Cardiac fibroblast (primary cell): ENCODE measurements at regions not wholly inside any gene's neighbourhood (a gene's known extent, or its start where the extent isn't known, plus 50 kb on each side); places are given as distances from the start of the nearest gene placed in this dataset.

Experiments
- DNase-seq, 2 donors: peaks; one replicate each; pipeline versions ENCODE4 v3.0.0 to v3.0.0-alpha.2; 2010; ENCODE audit warnings: low read depth in 2 of 2
- H3K4me3 ChIP-seq, 2 donors: replicated peaks in 1 of 2; 1 replicate in 1 of 2; 2 replicates in 1 of 2; pipeline ENCODE4 v1.5.1; 2011; ENCODE audit warnings: low read depth in 2 of 2, low read length in 2 of 2, mild to moderate bottlenecking in 2 of 2, moderate library complexity in 1 of 2
- CTCF ChIP-seq: IDR thresholded peaks from one replicate; pipeline ENCODE4 v1.5.1; 2011; ENCODE audit warnings: low read depth, mild to moderate bottlenecking, low read length, inconsistent platforms

GRCh38 chr1:244242446-244242845 is 191.4 kb downstream of the ZBTB18 start:
- DNase-seq = no peak
- TF ChIP-seq CTCF = no peak
- no peak overlapping the region for H3K4me3 ChIP-seq

GRCh38 chr1:244246334-244246733 is 195.3 kb downstream of the ZBTB18 start:
- no peak overlapping the region for H3K4me3 ChIP-seq
- DNase-seq = no peak
- TF ChIP-seq CTCF = no peak

- TF ChIP-seq CTCF = no peak
- DNase-seq = no peak
- H3K4me3 ChIP-seq = no peak overlapping the region
Observed at GRCh38 chr1:244248426-244248825, 197.3 kb downstream of the ZBTB18 start.

GRCh38 chr1:244252211-244252610 is 199.5 kb downstream of the ADSS2 start:
- TF ChIP-seq CTCF = no peak
- no peak overlapping the region for H3K4me3 ChIP-seq
- DNase-seq = no peak

- no peak overlapping the region for H3K4me3 ChIP-seq
- no peak for DNase-seq
- TF ChIP-seq CTCF = no peak
Observed at GRCh38 chr1:244254467-244254866, 197.2 kb downstream of the ADSS2 start.

GRCh38 chr1:244255426-244255965 is 196.2 kb downstream of the ADSS2 start:
- DNase-seq = no peak
- no peak for TF ChIP-seq CTCF
- no peak overlapping the region for H3K4me3 ChIP-seq

- no peak overlapping the region for H3K4me3 ChIP-seq
- no peak for DNase-seq
- no peak for TF ChIP-seq CTCF
Observed at GRCh38 chr1:244256086-244256676, 195.5 kb downstream of the ADSS2 start.
